OCI-LY3 (cell line): ENCODE measurements at regions not wholly inside any gene's neighbourhood (a gene's known extent, or its start where the extent isn't known, plus 50 kb on each side); places are given as distances from the start of the nearest gene placed in this dataset.

Experiments
- CTCF ChIP-seq: fragments of 200-600, 300-600 bp; sonication (generic); IDR thresholded peaks from 2 replicates; pipeline ENCODE4 v1.5.1; 2014; ENCODE audit warnings: antibody characterized with exemption, low read length, low read depth
- EZH2phosphoT487 ChIP-seq: fragments of 200-600 bp; shearing (Covaris generic); IDR thresholded peaks from 2 replicates; pipeline ENCODE4 v1.6.1; 2018; ENCODE audit warnings: antibody characterized with exemption, mixed run types, low read depth

GRCh38 chr1:143718021-143718420, 253.8 kb downstream of the FAM72C start:
- TF ChIP-seq CTCF (no peak), EZH2phosphoT487 (no peak)
